ENCODE measurements at regions not wholly inside any gene's neighbourhood (a gene's known extent, or its start where the extent isn't known, plus 50 kb on each side); places are given as distances from the start of the nearest gene placed in this dataset.

DNA sequence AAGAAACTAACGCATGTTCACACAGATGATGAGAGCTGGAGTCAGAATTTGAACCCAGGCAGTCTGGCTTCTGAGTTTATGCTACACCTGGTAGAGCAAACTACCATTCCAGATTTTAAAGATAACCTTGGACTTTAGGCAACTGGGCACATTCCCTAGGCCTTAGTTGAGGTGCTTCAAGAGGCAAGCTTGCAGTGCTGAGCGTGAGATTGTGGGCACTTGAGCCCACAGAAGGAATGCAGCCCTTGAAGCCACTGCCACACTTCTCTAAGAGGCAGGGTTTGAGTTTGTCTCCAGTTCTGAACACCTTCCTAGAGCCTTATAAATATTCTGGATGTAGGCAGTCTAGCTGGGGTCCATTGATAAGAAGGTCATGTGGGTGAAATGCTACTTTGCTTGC, 216.1 kb upstream of the SLC14A2 start:
- TF ChIP-seq, protein P1, sequence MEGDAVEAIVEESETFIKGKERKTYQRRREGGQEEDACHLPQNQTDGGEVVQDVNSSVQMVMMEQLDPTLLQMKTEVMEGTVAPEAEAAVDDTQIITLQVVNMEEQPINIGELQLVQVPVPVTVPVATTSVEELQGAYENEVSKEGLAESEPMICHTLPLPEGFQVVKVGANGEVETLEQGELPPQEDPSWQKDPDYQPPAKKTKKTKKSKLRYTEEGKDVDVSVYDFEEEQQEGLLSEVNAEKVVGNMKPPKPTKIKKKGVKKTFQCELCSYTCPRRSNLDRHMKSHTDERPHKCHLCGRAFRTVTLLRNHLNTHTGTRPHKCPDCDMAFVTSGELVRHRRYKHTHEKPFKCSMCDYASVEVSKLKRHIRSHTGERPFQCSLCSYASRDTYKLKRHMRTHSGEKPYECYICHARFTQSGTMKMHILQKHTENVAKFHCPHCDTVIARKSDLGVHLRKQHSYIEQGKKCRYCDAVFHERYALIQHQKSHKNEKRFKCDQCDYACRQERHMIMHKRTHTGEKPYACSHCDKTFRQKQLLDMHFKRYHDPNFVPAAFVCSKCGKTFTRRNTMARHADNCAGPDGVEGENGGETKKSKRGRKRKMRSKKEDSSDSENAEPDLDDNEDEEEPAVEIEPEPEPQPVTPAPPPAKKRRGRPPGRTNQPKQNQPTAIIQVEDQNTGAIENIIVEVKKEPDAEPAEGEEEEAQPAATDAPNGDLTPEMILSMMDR (conservative IDR thresholded peaks at IDR 0.05), result no peak
- no peak for TF ChIP-seq ZFX (IDR thresholded peaks at IDR 0.05)

Data from C4-2B (cell line).